Tibial artery (tissue), 4 donors: ENCODE measurements at regions not wholly inside any gene's neighbourhood (a gene's known extent, or its start where the extent isn't known, plus 50 kb on each side); places are given as distances from the start of the nearest gene placed in this dataset.

ENCODE experiments used
- DNase-seq, 2 donors: peaks; one replicate each; pipeline ENCODE4 v3.0.0-alpha.2; 2019
- H3K27ac ChIP-seq, 2 donors: fragments of 200-600 bp; sonication (generic) in 1 of 2; 1 replicate in 1 of 2; 2 replicates in 1 of 2; pipeline ENCODE4 v1.5.1; 2018 to 2019; ENCODE audit warnings: mild to moderate bottlenecking in 1 of 2
- H3K27me3 ChIP-seq, 2 donors: fragments of 200-600 bp; sonication (generic) in 1 of 2; one replicate each; pipeline versions ENCODE4 v1.5.1 to v1.6.0; 2016 to 2019
- H3K36me3 ChIP-seq, 3 donors: fragments of 200-600 bp; sonication (generic) in 2 of 3; one replicate each; pipeline ENCODE4 v1.5.1; 2016 to 2019; ENCODE audit warnings: mild to moderate bottlenecking in 2 of 3
- H3K4me1 ChIP-seq, 4 donors: fragments of 200-600 bp; sonication (generic) in 2 of 4; 1 replicate in 3 of 4; 2 replicates in 1 of 4; pipeline ENCODE4 v1.5.1; 2016 to 2019
- H3K4me3 ChIP-seq, 2 donors: fragments of 200-600 bp; sonication (generic) in 1 of 2; 1 replicate in 1 of 2; 2 replicates in 1 of 2; pipeline ENCODE4 v1.5.1; 2018 to 2019; ENCODE audit warnings: mild to moderate bottlenecking in 2 of 2
- H3K9me3 ChIP-seq, 3 donors: fragments of 200-600 bp; sonication (generic) in 1 of 3; one replicate each; pipeline ENCODE4 v1.5.1; 2016 to 2019
- CTCF ChIP-seq, 2 experiments: fragments of 200-600 bp in 1 of 2; fragments of 450-650 bp in 1 of 2; IDR thresholded peaks; one replicate each; pipeline ENCODE4 v1.5.1; 2017 to 2019; ENCODE audit warnings: antibody characterized with exemption in 2 of 2, mild to moderate bottlenecking in 1 of 2, moderate library complexity in 1 of 2
- intact Hi-C: fragments of 100-400 bp; cut with DNase I; formaldehyde crosslinking; loops from one replicate; pipeline ENCODE4 v1.15.0; 2023; ENCODE audit warnings: low total_unique reads

- no peak overlapping the region for H3K4me3 ChIP-seq
- DNase-seq: no peak
- intact Hi-C loops: no loop called here
- H3K9me3 ChIP-seq: no peaks in the 10 kb centered on the region
- no peak for TF ChIP-seq CTCF (IDR thresholded peaks at IDR 0.05)
- no peaks in the 10 kb centered on the region for H3K4me1 ChIP-seq
- no peaks in the 10 kb centered on the region for H3K27me3 ChIP-seq
- no peaks in the 10 kb centered on the region for H3K36me3 ChIP-seq
- H3K27ac ChIP-seq: no peak overlapping the region
Observed at GRCh38 chr18:8951491-8951890, 151.0 kb upstream of the NDUFV2 start.

GRCh38 chr18:8952174-8952573, 150.3 kb upstream of the NDUFV2 start:
- no peak overlapping the region for H3K27ac ChIP-seq
- H3K9me3 ChIP-seq: no peaks in the 10 kb centered on the region
- TF ChIP-seq CTCF (IDR thresholded peaks at IDR 0.05): no peak
- H3K4me1 ChIP-seq: no peaks in the 10 kb centered on the region
- H3K4me3 ChIP-seq: no peak overlapping the region
- H3K27me3 ChIP-seq: no peaks in the 10 kb centered on the region
- no peaks in the 10 kb centered on the region for H3K36me3 ChIP-seq
- DNase-seq: no peak
- intact Hi-C loops: no loop called here

- no peaks in the 10 kb centered on the region for H3K4me1 ChIP-seq
- H3K4me3 ChIP-seq: no peak overlapping the region
- DNase-seq: no peak
- intact Hi-C loops: no loop called here
- H3K27ac ChIP-seq: no peak overlapping the region
- no peaks in the 10 kb centered on the region for H3K9me3 ChIP-seq
- TF ChIP-seq CTCF (IDR thresholded peaks at IDR 0.05): no peak
- no peaks in the 10 kb centered on the region for H3K36me3 ChIP-seq
- H3K27me3 ChIP-seq: no peaks in the 10 kb centered on the region
Observed at GRCh38 chr18:8952769-8953760, 149.4 kb upstream of the NDUFV2 start.

- Histone ChIP-seq H3K27ac (no peak overlapping the region), H3K27me3 (no peaks in the 10 kb centered on the region), H3K4me1 (no peaks in the 10 kb centered on the region), H3K36me3 (no peaks in the 10 kb centered on the region), H3K4me3 (no peak overlapping the region), H3K9me3 (no peaks in the 10 kb centered on the region)
- no peak for DNase-seq
- TF ChIP-seq CTCF (IDR thresholded peaks at IDR 0.05): no peak
- intact Hi-C loops: no loop called here
Observed at GRCh38 chr18:8957731-8958130, 144.8 kb upstream of the NDUFV2 start.

- Histone ChIP-seq H3K27me3 (no peaks in the 10 kb centered on the region), H3K9me3 (no peaks in the 10 kb centered on the region), H3K36me3 (no peaks in the 10 kb centered on the region), H3K27ac (no peak overlapping the region), H3K4me3 (no peak overlapping the region), H3K4me1 (no peaks in the 10 kb centered on the region)
- intact Hi-C loops: no loop called here
- DNase-seq: no peak
- TF ChIP-seq CTCF (IDR thresholded peaks at IDR 0.05): no peak
Observed at GRCh38 chr18:8958660-8959059, 143.8 kb upstream of the NDUFV2 start.
